Mucosa of descending colon (tissue), 3 donors: ENCODE measurements at regions not wholly inside any gene's neighbourhood (a gene's known extent, or its start where the extent isn't known, plus 50 kb on each side); places are given as distances from the start of the nearest gene placed in this dataset.

Experiments used
- ATAC-seq: fragments of 200-7000 bp; cut with Tn5 transposase; one replicate; pipeline ENCODE4 v1.9.1; 2020; ENCODE audit warnings: mild to moderate bottlenecking, moderate library complexity
- DNase-seq, 3 donors: peaks; one replicate each; pipeline ENCODE4 v3.0.0-alpha.2; 2020
- H3K36me3 ChIP-seq: fragments of 200-600 bp; one replicate; pipeline ENCODE4 v1.8.0; 2021; ENCODE audit warnings: low read depth, mild to moderate bottlenecking
- H3K4me1 ChIP-seq: fragments of 200-600 bp; one replicate; pipeline ENCODE4 v1.8.0; 2021; ENCODE audit warnings: low read depth, mild to moderate bottlenecking
- H3K4me3 ChIP-seq: fragments of 200-600 bp; one replicate; pipeline ENCODE4 v1.8.0; 2021; ENCODE audit warnings: mild to moderate bottlenecking
- H3K9me3 ChIP-seq: fragments of 200-600 bp; one replicate; pipeline ENCODE4 v1.8.0; 2021; ENCODE audit warnings: mild to moderate bottlenecking
- intact Hi-C, 2 donors: fragments of 100-400 bp; cut with DNase I in 1 of 2; cut with micrococcal nuclease in 1 of 2; formaldehyde crosslinking; loops; one replicate each; pipeline versions ENCODE4 v1.11.0 to v1.11.1; 2022; cut with DNase I, micrococcal nuclease
- TF ChIP-seq, protein P1 (sequence below): fragments of 200-600 bp; IDR thresholded peaks from one replicate; pipeline ENCODE4 v1.8.0; 2022; ENCODE audit warnings: antibody characterized with exemption, mild to moderate bottlenecking
- donor health status: DM: no; HTN: no; CAD: no; lungs with moderate emphysema.
- donor health status: DM: no; HTN: no; CAD: no.
- donor health status: DM: no; HTN: yes; CAD: no.

- no peak for DNase-seq
- TF ChIP-seq, protein P1, sequence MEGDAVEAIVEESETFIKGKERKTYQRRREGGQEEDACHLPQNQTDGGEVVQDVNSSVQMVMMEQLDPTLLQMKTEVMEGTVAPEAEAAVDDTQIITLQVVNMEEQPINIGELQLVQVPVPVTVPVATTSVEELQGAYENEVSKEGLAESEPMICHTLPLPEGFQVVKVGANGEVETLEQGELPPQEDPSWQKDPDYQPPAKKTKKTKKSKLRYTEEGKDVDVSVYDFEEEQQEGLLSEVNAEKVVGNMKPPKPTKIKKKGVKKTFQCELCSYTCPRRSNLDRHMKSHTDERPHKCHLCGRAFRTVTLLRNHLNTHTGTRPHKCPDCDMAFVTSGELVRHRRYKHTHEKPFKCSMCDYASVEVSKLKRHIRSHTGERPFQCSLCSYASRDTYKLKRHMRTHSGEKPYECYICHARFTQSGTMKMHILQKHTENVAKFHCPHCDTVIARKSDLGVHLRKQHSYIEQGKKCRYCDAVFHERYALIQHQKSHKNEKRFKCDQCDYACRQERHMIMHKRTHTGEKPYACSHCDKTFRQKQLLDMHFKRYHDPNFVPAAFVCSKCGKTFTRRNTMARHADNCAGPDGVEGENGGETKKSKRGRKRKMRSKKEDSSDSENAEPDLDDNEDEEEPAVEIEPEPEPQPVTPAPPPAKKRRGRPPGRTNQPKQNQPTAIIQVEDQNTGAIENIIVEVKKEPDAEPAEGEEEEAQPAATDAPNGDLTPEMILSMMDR = no peak
Measured at GRCh38 chr18:45168866-45169600, 446.2 kb upstream of the SLC14A2 start.

DNA sequence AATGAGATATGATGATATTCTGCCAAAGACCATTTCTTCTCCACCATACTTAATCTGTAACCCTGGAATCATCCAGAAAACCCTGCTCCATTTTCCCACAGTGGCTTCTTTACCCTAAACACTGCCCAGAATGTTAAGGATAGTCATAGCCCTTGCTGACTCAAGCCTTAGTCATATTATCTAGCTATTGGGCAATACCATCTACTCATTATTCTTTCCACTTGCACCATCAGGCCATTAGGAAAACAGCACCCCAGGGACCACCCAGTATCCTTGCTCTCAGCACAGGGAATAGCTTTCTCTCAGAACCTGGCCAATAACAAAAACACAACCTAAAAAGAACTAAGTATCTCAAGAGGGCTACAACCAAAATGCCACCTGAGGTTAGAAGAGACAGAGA lies 445.7 kb upstream of the SLC14A2 start:
- no peak for DNase-seq
- intact Hi-C loops = no loop called here
- TF ChIP-seq, protein P1 = no peak
- ATAC-seq = no peak
- H3K4me1 ChIP-seq = peaks cover 17% of the 10 kb centered on the region
- no peaks in the 10 kb centered on the region for H3K36me3 ChIP-seq
- H3K9me3 ChIP-seq = no peaks in the 10 kb centered on the region
- no peak overlapping the region for H3K4me3 ChIP-seq

More at GRCh38 chr18:45168866-45169600, 446.2 kb upstream of the SLC14A2 start:
- no peak for ATAC-seq
- peaks cover 17% of the 10 kb centered on the region for H3K4me1 ChIP-seq
- intact Hi-C loops = no loop called here
- no peak overlapping the region for H3K4me3 ChIP-seq
- no peaks in the 10 kb centered on the region for H3K9me3 ChIP-seq
- H3K36me3 ChIP-seq = no peaks in the 10 kb centered on the region

DNA sequence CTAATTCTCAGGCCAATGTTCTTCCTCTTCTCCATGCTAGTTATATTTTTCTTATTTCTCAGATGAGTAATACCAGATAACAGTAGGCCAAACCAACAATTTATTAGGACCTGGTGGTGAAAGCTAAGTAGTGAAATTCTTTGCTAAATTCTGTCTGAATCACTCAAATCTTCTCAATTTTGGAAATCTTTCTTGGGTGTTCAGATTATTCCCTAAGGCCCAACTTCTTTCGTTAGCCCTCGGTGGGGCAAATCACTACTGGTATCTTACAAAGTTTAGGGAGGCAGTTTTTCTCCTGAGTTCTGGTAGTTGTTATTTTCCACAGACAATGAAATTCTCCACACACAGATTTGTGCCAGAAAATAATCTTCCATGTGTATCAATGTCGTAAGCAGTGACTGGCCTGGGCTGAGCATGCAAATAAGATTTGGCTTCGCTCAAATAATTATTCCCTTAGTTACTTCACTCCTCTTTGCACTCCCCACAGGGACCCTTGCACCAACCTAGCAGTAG lies 443.5 kb upstream of the SLC14A2 start:
- intact Hi-C loops = no loop called here
- ATAC-seq = no peak

DNA sequence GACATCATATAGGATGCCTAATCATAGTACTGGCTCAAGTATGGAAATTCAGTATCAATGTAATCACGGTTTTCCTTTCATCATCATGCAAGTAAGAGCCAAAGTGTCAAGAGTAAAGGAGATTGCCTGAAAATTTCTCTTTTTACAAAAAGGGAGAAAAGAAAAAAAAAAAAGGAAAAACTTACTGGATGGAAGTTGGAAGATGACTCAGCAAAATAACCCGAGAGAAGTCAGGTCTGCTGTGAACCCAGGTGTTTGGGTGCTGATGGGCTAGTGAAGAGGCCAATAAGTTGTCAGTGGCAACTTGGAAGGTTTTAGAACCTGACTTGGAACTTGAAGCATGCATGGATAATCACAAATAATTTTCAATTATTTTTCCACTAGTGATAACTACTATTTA lies 441.9 kb upstream of the SLC14A2 start:
- no peaks in the 10 kb centered on the region for H3K9me3 ChIP-seq
- peaks cover 6% of the 10 kb centered on the region for H3K4me1 ChIP-seq
- intact Hi-C loops = no loop called here
- no peak overlapping the region for H3K4me3 ChIP-seq
- no peaks in the 10 kb centered on the region for H3K36me3 ChIP-seq
- TF ChIP-seq, protein P1 = no peak
- DNase-seq (no peak), ATAC-seq (no peak)

More for the DNA sequence above, 443.5 kb upstream of the SLC14A2 start:
- Histone ChIP-seq H3K9me3 (no peaks in the 10 kb centered on the region), H3K36me3 (no peaks in the 10 kb centered on the region), H3K4me1 (peaks cover 14% of the 10 kb centered on the region), H3K4me3 (no peak overlapping the region)
- TF ChIP-seq, protein P1 = no peak
- no peak for DNase-seq

DNA sequence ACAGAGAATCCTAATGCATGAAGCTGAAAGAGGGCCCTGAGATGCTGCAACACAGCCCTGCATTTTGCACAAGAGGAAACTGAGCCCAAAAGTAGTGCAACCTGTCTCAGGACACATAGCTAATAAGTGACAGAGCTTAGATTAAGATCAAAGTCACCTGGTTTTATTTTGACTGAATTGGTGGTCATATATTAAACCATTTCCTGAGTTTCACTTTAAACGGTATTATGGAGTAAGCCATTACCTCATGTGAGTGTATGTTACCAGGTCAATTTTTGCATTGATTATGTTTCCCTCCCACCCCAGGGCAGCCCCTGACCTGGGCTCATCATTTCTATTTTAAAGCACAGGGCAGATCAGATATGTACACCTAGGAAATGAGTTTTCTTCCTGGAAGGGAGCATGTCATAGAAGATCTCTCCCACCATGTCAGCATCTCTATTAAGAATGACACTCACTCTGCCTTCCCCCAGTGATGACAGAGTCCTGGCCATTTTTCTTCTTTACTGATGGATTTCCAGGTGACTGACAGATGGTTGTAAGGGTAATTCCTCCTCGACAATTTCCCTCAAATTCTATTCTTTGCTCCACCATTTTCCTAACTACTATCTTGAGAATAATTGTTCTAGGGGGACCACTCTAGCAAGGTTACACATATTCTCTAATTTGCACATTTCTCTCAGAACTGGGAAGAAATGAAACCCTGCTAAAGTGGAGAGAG lies 441.3 kb upstream of the SLC14A2 start:
- Histone ChIP-seq H3K36me3 (no peaks in the 10 kb centered on the region), H3K4me1 (peaks cover 6% of the 10 kb centered on the region), H3K4me3 (no peak overlapping the region), H3K9me3 (no peaks in the 10 kb centered on the region)
- intact Hi-C loops = no loop called here
- TF ChIP-seq, protein P1 = no peak
- ATAC-seq = peak; percentile 76
- DNase-seq = no peak
